ENCODE measurements at regions not wholly inside any gene's neighbourhood (a gene's known extent, or its start where the extent isn't known, plus 50 kb on each side); places are given as distances from the start of the nearest gene placed in this dataset.
"Not testable (repeated sequence)": the region's sequence is repeated elsewhere in the genome, so short reads cannot be mapped to it uniquely, and the experiment has no call there.

GRCh38 chr9:86648156-86648827, 294.1 kb upstream of the TUT7 start:
- no peak for FAIRE-seq

- no peak for FAIRE-seq
Observed at GRCh38 chr9:86645303-86645702, 291.1 kb upstream of the TUT7 start.

- no peak for FAIRE-seq
Observed at GRCh38 chr9:86644675-86645034, 290.4 kb upstream of the TUT7 start.

GRCh38 chr9:86643946-86644674, 289.9 kb upstream of the TUT7 start:
- FAIRE-seq, result no peak

- FAIRE-seq, result no peak
Observed at GRCh38 chr9:86642721-86643120, 288.5 kb upstream of the TUT7 start.

GRCh38 chr9:86641970-86642369, 287.8 kb upstream of the TUT7 start:
- no peak for FAIRE-seq

GRCh38 chr9:86639899-86640379, 285.7 kb upstream of the TUT7 start:
- no peak for FAIRE-seq

- FAIRE-seq, result no peak
Observed at GRCh38 chr9:86639287-86639686, 285.1 kb upstream of the TUT7 start.

GRCh38 chr9:86638109-86638508, 283.9 kb upstream of the TUT7 start:
- FAIRE-seq, result no peak

- FAIRE-seq, result no peak
Observed at GRCh38 chr9:86637515-86637914, 283.3 kb upstream of the TUT7 start.

- FAIRE-seq, result no peak
Observed at GRCh38 chr9:86636519-86636918, 282.3 kb upstream of the TUT7 start.

GRCh38 chr9:86636038-86636437, 281.8 kb upstream of the TUT7 start:
- no peak for FAIRE-seq

- no peak for FAIRE-seq
Observed at GRCh38 chr9:86634501-86634900, 280.3 kb upstream of the TUT7 start.

- no peak for FAIRE-seq
Observed at GRCh38 chr9:86633945-86634344, 279.7 kb upstream of the TUT7 start.

- FAIRE-seq, result no peak
Observed at GRCh38 chr9:86632537-86632936, 278.3 kb upstream of the TUT7 start.

- FAIRE-seq, result no peak
Observed at GRCh38 chr9:86629530-86629929, 275.3 kb upstream of the TUT7 start.

GRCh38 chr9:86626802-86627201, 272.6 kb upstream of the TUT7 start:
- no peak for FAIRE-seq

- no peak for FAIRE-seq
Observed at GRCh38 chr9:86624630-86625029, 270.4 kb upstream of the TUT7 start.

GRCh38 chr9:86614871-86615849, 260.9 kb upstream of the TUT7 start:
- no peak for FAIRE-seq

GRCh38 chr9:86613943-86614342, 259.7 kb upstream of the TUT7 start:
- FAIRE-seq, result no peak

- FAIRE-seq, result not testable (repeated sequence)
Observed at GRCh38 chr9:86611534-86611933, 257.3 kb upstream of the TUT7 start.

- FAIRE-seq, result no peak
Observed at GRCh38 chr9:86605303-86605702, 251.1 kb upstream of the TUT7 start.

- FAIRE-seq, result no peak
Observed at GRCh38 chr9:86604741-86605140, 250.5 kb upstream of the TUT7 start.
